GM12873 (cell line): ENCODE measurements at regions not wholly inside any gene's neighbourhood (a gene's known extent, or its start where the extent isn't known, plus 50 kb on each side); places are given as distances from the start of the nearest gene placed in this dataset.

Experiments
- CTCF ChIP-seq: IDR thresholded peaks from 2 replicates; pipeline ENCODE4 v1.5.1; 2012; ENCODE audit warnings: low read depth, mild to moderate bottlenecking, moderate library complexity, low read length, control low read depth; ENCODE audit not compliant: insufficient read depth; ENCODE audit errors: missing control alignments

DNA sequence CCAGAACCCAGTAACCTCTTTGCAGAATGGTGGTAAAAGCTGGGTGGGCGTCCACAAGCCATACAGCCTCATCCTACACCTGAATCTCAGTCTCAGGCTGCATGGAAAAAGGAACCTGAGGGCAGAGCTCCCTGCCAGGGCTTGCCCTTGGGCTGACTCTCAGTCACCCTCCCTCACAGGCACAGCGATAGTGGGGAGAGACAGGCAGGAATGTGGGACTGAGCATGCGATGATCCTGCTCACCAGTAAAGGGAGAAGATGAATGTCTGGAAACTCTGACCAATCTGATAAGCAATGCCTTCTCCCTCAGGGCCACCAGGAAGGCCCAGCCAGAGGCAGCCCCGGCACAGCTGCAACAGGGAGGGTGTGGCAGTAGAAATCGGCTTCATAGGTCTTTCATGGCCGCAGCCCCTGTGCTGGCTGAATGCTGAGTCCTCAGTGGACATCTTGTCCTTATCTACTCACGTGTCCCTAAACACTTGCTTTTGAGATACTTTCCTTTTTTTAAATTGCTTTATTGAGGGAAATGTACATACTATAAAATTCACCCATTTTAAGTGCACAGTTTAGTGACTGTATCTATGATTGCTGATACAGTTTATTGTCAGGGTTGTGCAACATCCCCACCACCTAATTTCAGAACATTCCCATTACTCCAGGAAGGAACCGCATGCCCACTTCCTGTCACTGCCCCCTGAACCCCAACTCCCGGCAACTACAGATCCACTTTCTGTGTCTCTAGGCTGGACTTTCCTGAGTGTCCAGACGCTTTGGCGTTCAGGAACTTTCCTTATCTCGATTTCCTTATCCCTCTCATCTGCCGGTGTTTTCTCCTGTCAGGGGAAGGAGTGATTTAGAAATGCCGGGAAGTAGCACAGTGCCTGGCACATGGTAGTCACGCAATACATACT is 258.1 kb downstream of the PCNX1 start:
- TF ChIP-seq CTCF = no peak

- TF ChIP-seq CTCF = peak; percentile 62
Observed at GRCh38 chr14:71166180-71166837, 259.1 kb downstream of the PCNX1 start.

GRCh38 chr14:71168564-71169427 is 261.5 kb downstream of the PCNX1 start:
- no peak for TF ChIP-seq CTCF

DNA sequence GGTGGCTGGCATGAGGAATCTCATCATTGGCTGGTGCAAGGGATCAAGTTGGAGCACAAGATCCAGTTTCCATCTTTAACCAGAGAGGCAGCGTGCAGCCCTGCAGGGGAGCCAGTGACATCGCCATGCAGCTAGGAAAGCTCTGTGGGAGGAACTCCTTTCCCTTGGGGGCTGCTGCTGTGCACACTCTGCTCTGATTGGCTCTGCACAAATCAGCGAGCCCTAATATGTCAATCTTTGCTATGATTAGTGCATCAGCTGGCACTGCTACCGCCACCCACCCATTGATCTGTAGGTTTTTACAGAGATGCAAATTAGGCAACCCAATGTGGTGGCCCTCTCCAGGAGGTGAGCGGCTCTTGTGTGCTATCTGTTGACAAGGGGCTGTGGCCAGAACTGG is 262.6 kb downstream of the PCNX1 start:
- no peak for TF ChIP-seq CTCF

- no peak for TF ChIP-seq CTCF
Observed at GRCh38 chr14:71175491-71175890, 268.2 kb downstream of the PCNX1 start.

- no peak for TF ChIP-seq CTCF
Observed at GRCh38 chr14:71179066-71179465, 271.8 kb downstream of the PCNX1 start.

GRCh38 chr14:71180397-71180796 is 273.1 kb downstream of the PCNX1 start:
- TF ChIP-seq CTCF = no peak
